ENCODE measurements at regions not wholly inside any gene's neighbourhood (a gene's known extent, or its start where the extent isn't known, plus 50 kb on each side); places are given as distances from the start of the nearest gene placed in this dataset.

GRCh38 chr2:156841321-156841720 lies 405.1 kb downstream of the GPD2 start:
- H3K27me3 Mint-ChIP-seq: peaks cover 2 to 5% of the 10 kb centered on the region in 2 donors
- Histone ChIP-seq H3K9me3 (ENCODE audit: low read length) (no peaks in the 10 kb centered on the region), H3K27me3 (ENCODE audit: insufficient read depth, low read length, poor library complexity, severe bottlenecking) (no peaks in the 10 kb centered on the region), H3K4me1 (ENCODE audit: insufficient read depth, low read length) (no peaks in the 10 kb centered on the region), H3K36me3 (ENCODE audit: insufficient read depth, low read length) (no peaks in the 10 kb centered on the region), H3K27ac (ENCODE audit: low read depth, low read length) (no peak overlapping the region), H3K4me3 (ENCODE audit: low read length) (no peak overlapping the region)
- no peaks in the 10 kb centered on the region for H3K4me1 Mint-ChIP-seq
- H3K9me3 Mint-ChIP-seq: no peaks in the 10 kb centered on the region
- H3K27ac Mint-ChIP-seq: no peak overlapping the region
- ChIA-PET CTCF (interaction anchor here (1.0 kb wide), 1 partner anchor 11 kb away, joined by 3 read pairs; no protein-coding TSS in a partner anchor), POLR2A (no interaction called here)
- no peaks in the 10 kb centered on the region for H3K36me3 Mint-ChIP-seq
- no peak for DNase-seq
- H3K4me3 Mint-ChIP-seq: no peak overlapping the region

- Mint-ChIP-seq H3K9me3 (peaks cover 0 to 2% (median 0%) of the 10 kb centered on the region in 5 donors), H3K4me3 (no peak overlapping the region), H3K27ac (no peak overlapping the region), H3K4me1 (no peaks in the 10 kb centered on the region), H3K27me3 (no peaks in the 10 kb centered on the region), H3K36me3 (no peaks in the 10 kb centered on the region)
- Histone ChIP-seq H3K4me3 (ENCODE audit: low read length) (no peak overlapping the region), H3K9me3 (ENCODE audit: low read length) (no peaks in the 10 kb centered on the region), H3K4me1 (ENCODE audit: insufficient read depth, low read length) (no peaks in the 10 kb centered on the region), H3K27ac (ENCODE audit: low read depth, low read length) (no peak overlapping the region), H3K36me3 (ENCODE audit: insufficient read depth, low read length) (no peaks in the 10 kb centered on the region), H3K27me3 (ENCODE audit: insufficient read depth, low read length, poor library complexity, severe bottlenecking) (no peaks in the 10 kb centered on the region)
- ChIA-PET POLR2A (interaction anchor here (0.6 kb wide), 1 partner anchor 221 kb away, joined by 4 read pairs; no protein-coding TSS in a partner anchor), CTCF (no interaction called here)
- DNase-seq: no peak
These were observed 409.8 kb downstream of the GPD2 start for GRCh38 chr2:156845806-156846558.

- Histone ChIP-seq H3K36me3 (ENCODE audit: insufficient read depth, low read length) (no peaks in the 10 kb centered on the region), H3K27me3 (ENCODE audit: insufficient read depth, low read length, poor library complexity, severe bottlenecking) (no peaks in the 10 kb centered on the region), H3K4me1 (ENCODE audit: insufficient read depth, low read length) (no peaks in the 10 kb centered on the region), H3K27ac (ENCODE audit: low read depth, low read length) (no peak overlapping the region), H3K9me3 (ENCODE audit: low read length) (no peaks in the 10 kb centered on the region), H3K4me3 (ENCODE audit: low read length) (no peak overlapping the region)
- Mint-ChIP-seq H3K4me1 (no peaks in the 10 kb centered on the region), H3K4me3 (no peak overlapping the region), H3K27ac (no peak overlapping the region), H3K9me3 (peaks cover 0 to 2% (median 0%) of the 10 kb centered on the region in 5 donors), H3K36me3 (no peaks in the 10 kb centered on the region), H3K27me3 (no peaks in the 10 kb centered on the region)
- ChIA-PET CTCF (interaction anchor here (1.3 kb wide), 1 partner anchor 11 kb away, joined by 3 read pairs; no protein-coding TSS in a partner anchor), POLR2A (no interaction called here)
- DNase-seq: no peak
These were observed 405.3 kb upstream of the GALNT5 start for GRCh38 chr2:156852210-156852609.

GRCh38 chr2:156852681-156853080 lies 404.8 kb upstream of the GALNT5 start:
- H3K4me1 Mint-ChIP-seq: no peaks in the 10 kb centered on the region
- no peak overlapping the region for H3K4me3 Mint-ChIP-seq
- ChIA-PET CTCF (interaction anchor here (1.3 kb wide), 1 partner anchor 12 kb away, joined by 3 read pairs; no protein-coding TSS in a partner anchor), POLR2A (no interaction called here)
- no peaks in the 10 kb centered on the region for H3K36me3 Mint-ChIP-seq
- Histone ChIP-seq H3K4me1 (ENCODE audit: insufficient read depth, low read length) (no peaks in the 10 kb centered on the region), H3K4me3 (ENCODE audit: low read length) (no peak overlapping the region), H3K27me3 (ENCODE audit: insufficient read depth, low read length, poor library complexity, severe bottlenecking) (no peaks in the 10 kb centered on the region), H3K36me3 (ENCODE audit: insufficient read depth, low read length) (no peaks in the 10 kb centered on the region), H3K27ac (ENCODE audit: low read depth, low read length) (no peak overlapping the region), H3K9me3 (ENCODE audit: low read length) (no peaks in the 10 kb centered on the region)
- peaks cover 0 to 2% (median 0%) of the 10 kb centered on the region in 5 donors for H3K9me3 Mint-ChIP-seq
- no peak overlapping the region for H3K27ac Mint-ChIP-seq
- H3K27me3 Mint-ChIP-seq: no peaks in the 10 kb centered on the region
- DNase-seq: no peak

- Histone ChIP-seq H3K27ac (ENCODE audit: low read depth, low read length) (no peak overlapping the region), H3K4me3 (ENCODE audit: low read length) (no peak overlapping the region), H3K9me3 (ENCODE audit: low read length) (no peaks in the 10 kb centered on the region), H3K4me1 (ENCODE audit: insufficient read depth, low read length) (no peaks in the 10 kb centered on the region), H3K36me3 (ENCODE audit: insufficient read depth, low read length) (no peaks in the 10 kb centered on the region), H3K27me3 (ENCODE audit: insufficient read depth, low read length, poor library complexity, severe bottlenecking) (no peaks in the 10 kb centered on the region)
- H3K9me3 Mint-ChIP-seq: no peaks in the 10 kb centered on the region
- H3K27ac Mint-ChIP-seq: no peak overlapping the region
- H3K4me1 Mint-ChIP-seq: no peaks in the 10 kb centered on the region
- H3K36me3 Mint-ChIP-seq: no peaks in the 10 kb centered on the region
- H3K27me3 Mint-ChIP-seq: no peaks in the 10 kb centered on the region
- H3K4me3 Mint-ChIP-seq: no peak overlapping the region
- ChIA-PET CTCF (no interaction called here), POLR2A (no interaction called here)
- DNase-seq: no peak
These were observed 393.2 kb upstream of the GALNT5 start for GRCh38 chr2:156864325-156864724.

- H3K4me1 ChIP-seq (ENCODE audit: insufficient read depth, low read length): no peaks in the 10 kb centered on the region
- ChIA-PET POLR2A (no interaction called here), CTCF (no interaction called here)
- no peak for DNase-seq
- Mint-ChIP-seq H3K4me1 (no peaks in the 10 kb centered on the region), H3K9me3 (no peaks in the 10 kb centered on the region), H3K4me3 (no peak overlapping the region), H3K27ac (no peak overlapping the region), H3K27me3 (peaks cover 0 to 2% of the 10 kb centered on the region in 2 donors), H3K36me3 (no peaks in the 10 kb centered on the region)
- H3K27ac ChIP-seq (ENCODE audit: low read depth, low read length): no peak overlapping the region
- no peaks in the 10 kb centered on the region for H3K27me3 ChIP-seq (ENCODE audit: insufficient read depth, low read length, poor library complexity, severe bottlenecking)
- H3K4me3 ChIP-seq (ENCODE audit: low read length): no peak overlapping the region
- H3K36me3 ChIP-seq (ENCODE audit: insufficient read depth, low read length): no peaks in the 10 kb centered on the region
- H3K9me3 ChIP-seq (ENCODE audit: low read length): no peaks in the 10 kb centered on the region
These were observed 392.8 kb upstream of the GALNT5 start for GRCh38 chr2:156864753-156865152.

- H3K27me3 ChIP-seq (ENCODE audit: insufficient read depth, low read length, poor library complexity, severe bottlenecking): no peaks in the 10 kb centered on the region
- no peaks in the 10 kb centered on the region for H3K9me3 ChIP-seq (ENCODE audit: low read length)
- no peak overlapping the region for H3K4me3 ChIP-seq (ENCODE audit: low read length)
- no peaks in the 10 kb centered on the region for H3K4me1 ChIP-seq (ENCODE audit: insufficient read depth, low read length)
- no peak overlapping the region for H3K27ac ChIP-seq (ENCODE audit: low read depth, low read length)
- Mint-ChIP-seq H3K4me3 (no peak overlapping the region), H3K4me1 (no peaks in the 10 kb centered on the region), H3K36me3 (no peaks in the 10 kb centered on the region), H3K9me3 (no peaks in the 10 kb centered on the region), H3K27me3 (peaks cover 0 to 3% of the 10 kb centered on the region in 2 donors), H3K27ac (no peak overlapping the region)
- no peak for DNase-seq
- ChIA-PET POLR2A (no interaction called here), CTCF (no interaction called here)
- H3K36me3 ChIP-seq (ENCODE audit: insufficient read depth, low read length): no peaks in the 10 kb centered on the region
These were observed 390.3 kb upstream of the GALNT5 start for GRCh38 chr2:156867201-156867600.

GRCh38 chr2:156874707-156875106 lies 382.8 kb upstream of the GALNT5 start:
- H3K4me1 Mint-ChIP-seq: no peaks in the 10 kb centered on the region
- peaks cover 0 to 2% of the 10 kb centered on the region in 2 donors for H3K27me3 Mint-ChIP-seq
- H3K4me3 Mint-ChIP-seq: no peak overlapping the region
- no peaks in the 10 kb centered on the region for H3K36me3 Mint-ChIP-seq
- no peak for DNase-seq
- H3K9me3 Mint-ChIP-seq: peaks cover 0 to 3% (median 0%) of the 10 kb centered on the region in 5 donors
- Histone ChIP-seq H3K36me3 (ENCODE audit: insufficient read depth, low read length) (no peaks in the 10 kb centered on the region), H3K4me1 (ENCODE audit: insufficient read depth, low read length) (no peaks in the 10 kb centered on the region), H3K4me3 (ENCODE audit: low read length) (no peak overlapping the region), H3K9me3 (ENCODE audit: low read length) (no peaks in the 10 kb centered on the region), H3K27me3 (ENCODE audit: insufficient read depth, low read length, poor library complexity, severe bottlenecking) (no peaks in the 10 kb centered on the region), H3K27ac (ENCODE audit: low read depth, low read length) (no peak overlapping the region)
- CTCF ChIA-PET: no interaction called here
- POLR2A ChIA-PET: no interaction called here
- H3K27ac Mint-ChIP-seq: no peak overlapping the region
